ENCODE measurements at regions not wholly inside any gene's neighbourhood (a gene's known extent, or its start where the extent isn't known, plus 50 kb on each side); places are given as distances from the start of the nearest gene placed in this dataset.
A peak's percentile ranks its signal among the peaks of the same experiment; 100 is the strongest.

GRCh38 chr22:27087051-27087450 lies 429.7 kb downstream of the MIAT start:
- Histone ChIP-seq H3K36me3 (no peaks in the 10 kb centered on the region), H3K4me1 (no peaks in the 10 kb centered on the region), H3K27ac (no peak overlapping the region), H3K27me3 (peaks cover 0 to 31% (median 0%) of the 10 kb centered on the region in 3 donors), H3K9me3 (peaks cover 0 to 11% (median 3%) of the 10 kb centered on the region in 4 donors), H3K4me3 (no peak overlapping the region)
- intact Hi-C loops (cut with DNase I; ENCODE audit: low total_unique reads): no loop called here
- 63 to 77% (median 76%) methylated on average over 4 of the region's 4 CpGs for WGBS, 5 donors
- TF ChIP-seq EP300 (IDR thresholded peaks at IDR 0.05) (no peak), POLR2A (IDR thresholded peaks at IDR 0.05) (no peak), CTCF (IDR thresholded peaks at IDR 0.05) (no peak), POLR2AphosphoS5 (IDR thresholded peaks at IDR 0.05) (no peak)
- no peak for DNase-seq

- H3K4me1 ChIP-seq: no peaks in the 10 kb centered on the region
- no peak overlapping the region for H3K27ac ChIP-seq
- WGBS, 5 donors: 0 to 61% (median 0%) methylated on average over 1 of the region's 1 CpG
- intact Hi-C loops (cut with DNase I; ENCODE audit: low total_unique reads): no loop called here
- H3K9me3 ChIP-seq: peaks cover 0 to 11% (median 3%) of the 10 kb centered on the region in 4 donors
- no peak for TF ChIP-seq POLR2AphosphoS5 (IDR thresholded peaks at IDR 0.05)
- no peak for TF ChIP-seq CTCF (IDR thresholded peaks at IDR 0.05)
- no peak for TF ChIP-seq EP300 (IDR thresholded peaks at IDR 0.05)
- no peak for TF ChIP-seq POLR2A (IDR thresholded peaks at IDR 0.05)
- H3K4me3 ChIP-seq: no peak overlapping the region
- no peak for DNase-seq
- H3K36me3 ChIP-seq: no peaks in the 10 kb centered on the region
- H3K27me3 ChIP-seq: peaks cover 0 to 31% (median 0%) of the 10 kb centered on the region in 3 donors
Measured at GRCh38 chr22:27088026-27088425, 430.6 kb downstream of the MIAT start.

GRCh38 chr22:27089264-27089663 lies 431.9 kb downstream of the MIAT start:
- Histone ChIP-seq H3K27ac (no peak overlapping the region), H3K27me3 (peaks cover 0 to 31% (median 0%) of the 10 kb centered on the region in 3 donors), H3K4me3 (no peak overlapping the region), H3K9me3 (peaks cover 0 to 11% (median 3%) of the 10 kb centered on the region in 4 donors), H3K36me3 (no peaks in the 10 kb centered on the region), H3K4me1 (peaks cover 0 to 4% (median under 1%) of the 10 kb centered on the region in 4 donors)
- DNase-seq: no peak
- 45 to 58% (median 46%) methylated on average over 3 of the region's 3 CpGs for WGBS, 5 donors
- no peak for TF ChIP-seq POLR2A (IDR thresholded peaks at IDR 0.05)
- no peak for TF ChIP-seq POLR2AphosphoS5 (IDR thresholded peaks at IDR 0.05)
- TF ChIP-seq CTCF (IDR thresholded peaks at IDR 0.05): no peak
- TF ChIP-seq EP300 (IDR thresholded peaks at IDR 0.05): no peak
- intact Hi-C loops (cut with DNase I; ENCODE audit: low total_unique reads): no loop called here

- H3K9me3 ChIP-seq: peaks cover 0 to 11% (median 3%) of the 10 kb centered on the region in 4 donors
- peak in 1 of 2 donors; percentile 26 for DNase-seq
- peaks cover 0 to 12% (median 4%) of the 10 kb centered on the region in 4 donors for H3K4me1 ChIP-seq
- H3K27me3 ChIP-seq: peaks cover 0 to 31% (median 0%) of the 10 kb centered on the region in 3 donors
- no peaks in the 10 kb centered on the region for H3K36me3 ChIP-seq
- no peak overlapping the region for H3K27ac ChIP-seq
- intact Hi-C loops (cut with DNase I; ENCODE audit: low total_unique reads): no loop called here
- WGBS, 5 donors: 74 to 86% (median 80%) methylated on average over 15 to 17 of the region's 17 CpGs
- no peak for TF ChIP-seq POLR2A (IDR thresholded peaks at IDR 0.05)
- no peak for TF ChIP-seq EP300 (IDR thresholded peaks at IDR 0.05)
- TF ChIP-seq POLR2AphosphoS5 (IDR thresholded peaks at IDR 0.05): no peak
- TF ChIP-seq CTCF (IDR thresholded peaks at IDR 0.05): no peak
- H3K4me3 ChIP-seq: no peak overlapping the region
Measured at GRCh38 chr22:27090611-27091011, 433.2 kb downstream of the MIAT start.

All from stomach (tissue), 8 donors.